ENCODE measurements at regions not wholly inside any gene's neighbourhood (a gene's known extent, or its start where the extent isn't known, plus 50 kb on each side); places are given as distances from the start of the nearest gene placed in this dataset.
"Not testable (repeated sequence)": the region's sequence is repeated elsewhere in the genome, so short reads cannot be mapped to it uniquely, and the experiment has no call there.

DNA sequence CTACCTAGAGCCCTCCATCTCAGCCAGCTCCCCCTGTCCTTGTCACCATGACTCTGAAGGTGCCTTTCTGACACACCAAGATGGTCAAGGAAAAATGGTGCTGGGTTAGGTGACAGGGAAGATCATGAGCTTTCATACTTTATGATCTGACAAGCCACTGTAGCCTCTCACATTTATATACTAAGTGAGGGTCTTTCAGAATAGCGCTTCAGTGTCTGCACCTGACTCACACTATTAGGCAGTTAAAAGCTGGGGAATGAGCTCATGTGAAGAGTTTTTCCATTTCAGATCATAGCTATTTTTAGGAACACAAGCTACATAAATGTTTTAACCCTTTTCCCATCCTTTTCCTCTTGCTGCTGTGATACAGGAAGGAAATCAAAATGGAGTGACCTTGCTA, 101.4 kb downstream of the FAM72C start:
- not testable (repeated sequence) for DNase-seq (ENCODE audit: low read depth, low spot score); H3K4me1 ChIP-seq (ENCODE audit: control insufficient read depth, insufficient read depth, low read length); H3K27ac ChIP-seq (ENCODE audit: low read length); H3K9me3 ChIP-seq (ENCODE audit: control insufficient read depth, insufficient read depth, low read length); H3K36me3 ChIP-seq (ENCODE audit: control insufficient read depth, insufficient read depth, low read length); H3K4me3 ChIP-seq (ENCODE audit: low read length); H3K27me3 ChIP-seq (ENCODE audit: control insufficient read depth, insufficient read depth, low read length)
- whole genome bisulfite sequencing (ENCODE audit: insufficient coverage, insufficient read length), result no CpG with 5 or more reads among the region's 1 CpG

DNA sequence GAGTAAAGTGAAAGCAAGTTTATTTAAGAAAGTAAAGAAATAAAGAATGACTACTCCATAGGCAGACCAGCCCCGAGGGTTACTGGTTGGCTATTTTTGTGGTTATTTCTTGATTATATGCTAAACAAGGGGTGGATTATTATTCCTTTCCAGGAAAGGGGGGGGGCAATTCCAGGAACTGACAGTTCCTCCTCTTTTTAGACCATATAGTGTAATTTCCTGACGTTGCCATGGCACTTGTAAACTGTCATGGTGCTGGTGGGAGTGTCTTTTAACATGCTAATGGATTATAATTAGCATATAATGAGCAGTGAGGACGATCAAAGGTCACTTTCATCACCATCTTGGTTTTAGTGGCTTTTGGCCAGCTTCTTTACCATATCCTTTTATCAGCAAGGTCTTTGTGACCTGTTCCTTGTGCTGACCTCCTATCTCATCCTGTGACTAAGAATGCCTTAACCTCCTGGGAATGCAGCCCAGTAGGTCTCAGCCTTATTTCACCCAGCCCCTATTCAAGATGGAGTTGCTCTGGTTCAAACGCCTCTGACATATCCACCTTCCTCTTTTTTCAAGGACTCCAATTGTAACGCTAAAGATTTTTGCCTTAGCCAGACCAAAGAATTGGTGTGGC, 104.1 kb downstream of the FAM72C start:
- not testable (repeated sequence) for H3K36me3 ChIP-seq (ENCODE audit: control insufficient read depth, insufficient read depth, low read length); DNase-seq (ENCODE audit: low read depth, low spot score); H3K9me3 ChIP-seq (ENCODE audit: control insufficient read depth, insufficient read depth, low read length); H3K27me3 ChIP-seq (ENCODE audit: control insufficient read depth, insufficient read depth, low read length); H3K4me3 ChIP-seq (ENCODE audit: low read length); H3K4me1 ChIP-seq (ENCODE audit: control insufficient read depth, insufficient read depth, low read length); H3K27ac ChIP-seq (ENCODE audit: low read length)
- WGBS (ENCODE audit: insufficient coverage, insufficient read length), result no CpG with 5 or more reads among the region's 5 CpGs

DNA sequence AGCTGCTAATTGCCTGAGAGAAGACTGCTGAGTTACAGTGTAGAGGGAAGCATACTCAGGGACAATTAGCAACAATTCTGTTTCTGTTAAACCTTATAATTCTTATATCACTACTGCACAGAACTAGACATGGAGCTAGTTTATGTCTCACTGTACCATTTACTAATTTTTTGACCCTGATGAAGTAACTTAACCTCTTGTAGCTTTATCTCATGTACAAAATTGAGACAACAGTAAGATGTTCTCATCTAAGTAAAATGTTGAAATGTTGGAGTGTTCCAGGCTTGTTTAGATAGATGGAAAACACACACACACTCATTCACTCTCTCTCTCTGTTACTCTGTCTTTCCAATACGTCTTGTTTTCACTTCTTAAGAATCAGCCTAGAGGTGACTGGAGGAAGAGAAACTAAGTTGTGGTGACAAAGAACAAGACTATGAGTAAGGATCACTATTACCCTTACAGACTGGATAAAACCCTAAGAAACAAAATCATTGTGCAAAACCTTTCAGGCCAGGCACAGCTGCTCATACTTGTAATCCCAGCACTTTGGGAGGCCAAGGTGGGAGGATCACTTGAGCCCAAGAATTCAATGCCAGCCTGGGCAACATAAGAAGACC, 107.8 kb downstream of the FAM72C start:
- not testable (repeated sequence) for H3K27me3 ChIP-seq (ENCODE audit: control insufficient read depth, insufficient read depth, low read length); H3K9me3 ChIP-seq (ENCODE audit: control insufficient read depth, insufficient read depth, low read length); H3K27ac ChIP-seq (ENCODE audit: low read length); H3K36me3 ChIP-seq (ENCODE audit: control insufficient read depth, insufficient read depth, low read length); H3K4me3 ChIP-seq (ENCODE audit: low read length); DNase-seq (ENCODE audit: low read depth, low spot score); H3K4me1 ChIP-seq (ENCODE audit: control insufficient read depth, insufficient read depth, low read length)
- no CpG with 5 or more reads among the region's 1 CpG for WGBS (ENCODE audit: insufficient coverage, insufficient read length)

DNA sequence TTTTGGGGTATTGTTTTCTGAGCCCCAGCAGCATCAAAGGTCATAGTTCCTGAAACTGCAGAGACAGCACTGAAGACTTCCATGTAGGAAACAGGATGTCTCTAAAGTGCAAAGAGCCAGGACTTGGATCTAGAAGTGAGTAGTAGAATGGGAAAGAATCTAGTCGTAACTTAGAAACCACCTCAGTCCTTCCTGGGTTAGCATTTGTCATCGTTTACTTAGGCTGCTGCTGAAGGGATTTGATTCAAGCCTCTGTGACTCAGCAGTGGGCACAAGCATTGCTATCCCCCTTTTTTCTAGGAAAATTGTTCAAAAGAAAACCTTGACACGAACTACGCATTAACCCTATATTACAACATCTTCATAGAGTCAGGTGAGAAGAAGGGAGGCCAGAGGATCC, 109.1 kb downstream of the FAM72C start:
- WGBS (ENCODE audit: insufficient coverage, insufficient read length), result no CpG with 5 or more reads among the region's 4 CpGs
- DNase-seq (ENCODE audit: low read depth, low spot score); H3K27me3 ChIP-seq (ENCODE audit: control insufficient read depth, insufficient read depth, low read length); H3K36me3 ChIP-seq (ENCODE audit: control insufficient read depth, insufficient read depth, low read length); H3K4me3 ChIP-seq (ENCODE audit: low read length); H3K27ac ChIP-seq (ENCODE audit: low read length); H3K4me1 ChIP-seq (ENCODE audit: control insufficient read depth, insufficient read depth, low read length); H3K9me3 ChIP-seq (ENCODE audit: control insufficient read depth, insufficient read depth, low read length): not testable (repeated sequence)

DNA sequence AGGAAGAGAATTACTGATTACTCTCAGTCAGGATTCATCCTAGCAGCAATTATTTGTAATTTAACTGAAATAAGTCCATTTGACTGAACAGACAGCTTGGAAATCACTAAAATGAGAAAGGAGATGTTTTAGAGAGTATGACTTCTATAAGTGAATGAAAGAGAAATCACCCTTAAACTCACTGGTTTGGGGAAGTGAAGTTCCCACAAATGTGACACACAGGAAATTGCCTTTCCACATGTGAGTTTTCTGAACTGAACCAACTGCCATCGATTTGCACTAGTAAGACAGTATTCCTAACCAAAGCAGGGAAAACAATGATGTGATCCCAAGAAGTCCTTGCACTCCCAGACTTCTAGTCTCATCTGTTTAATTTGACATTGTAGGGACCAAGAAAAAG, 110.5 kb downstream of the FAM72C start:
- not testable (repeated sequence) for H3K4me1 ChIP-seq (ENCODE audit: control insufficient read depth, insufficient read depth, low read length); H3K4me3 ChIP-seq (ENCODE audit: low read length); DNase-seq (ENCODE audit: low read depth, low spot score); H3K36me3 ChIP-seq (ENCODE audit: control insufficient read depth, insufficient read depth, low read length); H3K27me3 ChIP-seq (ENCODE audit: control insufficient read depth, insufficient read depth, low read length); H3K9me3 ChIP-seq (ENCODE audit: control insufficient read depth, insufficient read depth, low read length); H3K27ac ChIP-seq (ENCODE audit: low read length)
- WGBS (ENCODE audit: insufficient coverage, insufficient read length), result no CpG with 5 or more reads among the region's 1 CpG

DNA sequence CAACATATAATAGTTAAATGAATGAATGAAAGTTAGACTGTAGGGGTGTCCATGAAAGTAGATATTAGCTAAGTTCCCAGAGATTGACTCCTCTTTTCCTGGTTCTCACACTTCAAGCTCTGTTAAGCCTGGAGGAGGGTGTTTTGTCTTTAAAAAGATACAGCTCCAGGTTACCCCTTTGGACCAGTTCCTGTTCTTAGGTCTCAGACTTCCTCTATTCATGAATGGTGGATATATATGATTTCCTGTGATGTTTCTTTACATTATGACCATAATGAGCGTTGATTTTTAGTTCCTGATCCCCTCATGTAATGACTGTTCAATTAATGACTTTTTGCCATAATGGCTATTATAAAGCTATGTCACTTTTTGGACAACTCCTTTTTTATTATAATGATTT, 115.9 kb downstream of the FAM72C start:
- DNase-seq (ENCODE audit: low read depth, low spot score); H3K27ac ChIP-seq (ENCODE audit: low read length); H3K4me1 ChIP-seq (ENCODE audit: control insufficient read depth, insufficient read depth, low read length); H3K36me3 ChIP-seq (ENCODE audit: control insufficient read depth, insufficient read depth, low read length); H3K4me3 ChIP-seq (ENCODE audit: low read length); H3K27me3 ChIP-seq (ENCODE audit: control insufficient read depth, insufficient read depth, low read length); H3K9me3 ChIP-seq (ENCODE audit: control insufficient read depth, insufficient read depth, low read length): not testable (repeated sequence)
- WGBS (ENCODE audit: insufficient coverage, insufficient read length), result no CpG with 5 or more reads among the region's 1 CpG

DNA sequence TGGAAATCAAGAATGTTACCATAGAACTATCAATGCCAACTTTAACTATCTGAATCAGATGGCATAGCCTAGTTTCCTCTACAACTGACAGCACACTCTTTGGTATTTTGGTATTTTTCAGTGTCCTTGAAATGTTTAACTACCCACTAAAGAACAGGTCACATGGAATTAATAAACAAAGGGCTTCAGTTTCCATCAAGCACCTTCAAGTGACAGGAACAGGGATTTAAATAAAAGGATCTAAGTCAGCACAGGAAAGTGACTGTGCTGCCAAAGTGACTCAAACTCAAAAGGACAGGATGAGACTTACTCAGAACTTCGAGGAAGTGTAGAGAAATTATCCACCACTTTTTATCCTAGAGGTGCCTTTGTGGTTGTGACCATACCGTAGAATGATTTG, 117.7 kb downstream of the FAM72C start:
- WGBS (ENCODE audit: insufficient coverage, insufficient read length), result no CpG with 5 or more reads among the region's 2 CpGs

DNA sequence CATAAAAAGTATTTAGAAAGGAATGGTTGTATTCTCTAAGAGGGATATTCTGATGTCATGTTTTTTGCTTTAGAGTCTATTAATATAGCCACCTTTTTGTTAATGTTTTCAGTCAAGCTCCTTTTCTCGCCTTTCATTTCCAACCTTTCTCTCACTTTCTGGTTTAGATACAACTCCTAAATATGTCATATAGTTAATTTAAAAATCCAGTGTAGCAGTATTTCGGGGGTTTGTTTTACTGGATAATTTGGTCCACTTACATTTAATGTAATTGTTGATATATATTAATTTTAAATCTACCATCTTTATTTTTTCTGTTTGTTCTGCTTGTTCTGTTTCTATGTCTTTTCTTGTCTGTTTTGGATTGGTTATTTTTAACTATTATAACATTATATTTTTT, 121.1 kb downstream of the FAM72C start:
- H3K4me1 ChIP-seq (ENCODE audit: control insufficient read depth, insufficient read depth, low read length); H3K9me3 ChIP-seq (ENCODE audit: control insufficient read depth, insufficient read depth, low read length); H3K36me3 ChIP-seq (ENCODE audit: control insufficient read depth, insufficient read depth, low read length); H3K27ac ChIP-seq (ENCODE audit: low read length); H3K27me3 ChIP-seq (ENCODE audit: control insufficient read depth, insufficient read depth, low read length); H3K4me3 ChIP-seq (ENCODE audit: low read length); DNase-seq (ENCODE audit: low read depth, low spot score): not testable (repeated sequence)
- WGBS (ENCODE audit: insufficient coverage, insufficient read length), result no CpG with 5 or more reads among the region's 2 CpGs

More for the DNA sequence above, 117.7 kb downstream of the FAM72C start:
- H3K9me3 ChIP-seq (ENCODE audit: control insufficient read depth, insufficient read depth, low read length); DNase-seq (ENCODE audit: low read depth, low spot score); H3K4me3 ChIP-seq (ENCODE audit: low read length); H3K27ac ChIP-seq (ENCODE audit: low read length); H3K36me3 ChIP-seq (ENCODE audit: control insufficient read depth, insufficient read depth, low read length); H3K4me1 ChIP-seq (ENCODE audit: control insufficient read depth, insufficient read depth, low read length); H3K27me3 ChIP-seq (ENCODE audit: control insufficient read depth, insufficient read depth, low read length): not testable (repeated sequence)

DNA sequence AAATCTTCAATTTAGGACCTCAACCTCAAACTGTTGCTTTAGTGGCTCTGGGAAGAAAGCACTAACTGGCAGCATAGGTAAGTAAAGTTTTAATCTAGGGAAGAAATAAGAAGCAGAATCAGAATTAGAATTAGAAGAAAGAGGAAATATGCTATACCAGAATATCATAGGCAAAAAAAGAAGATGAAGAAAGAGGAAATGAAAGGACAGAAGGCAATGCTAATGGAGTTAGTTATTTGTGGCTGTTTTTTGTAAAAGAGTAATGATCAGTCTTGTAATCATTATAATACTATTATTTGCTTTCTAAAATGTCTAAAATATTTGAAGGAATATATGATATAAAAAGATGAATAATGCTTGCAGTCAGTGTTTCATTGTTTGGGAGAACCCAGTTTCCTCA, 122.9 kb downstream of the FAM72C start:
- not testable (repeated sequence) for H3K27ac ChIP-seq (ENCODE audit: low read length); H3K4me3 ChIP-seq (ENCODE audit: low read length); DNase-seq (ENCODE audit: low read depth, low spot score); H3K36me3 ChIP-seq (ENCODE audit: control insufficient read depth, insufficient read depth, low read length); H3K9me3 ChIP-seq (ENCODE audit: control insufficient read depth, insufficient read depth, low read length); H3K27me3 ChIP-seq (ENCODE audit: control insufficient read depth, insufficient read depth, low read length); H3K4me1 ChIP-seq (ENCODE audit: control insufficient read depth, insufficient read depth, low read length)

DNA sequence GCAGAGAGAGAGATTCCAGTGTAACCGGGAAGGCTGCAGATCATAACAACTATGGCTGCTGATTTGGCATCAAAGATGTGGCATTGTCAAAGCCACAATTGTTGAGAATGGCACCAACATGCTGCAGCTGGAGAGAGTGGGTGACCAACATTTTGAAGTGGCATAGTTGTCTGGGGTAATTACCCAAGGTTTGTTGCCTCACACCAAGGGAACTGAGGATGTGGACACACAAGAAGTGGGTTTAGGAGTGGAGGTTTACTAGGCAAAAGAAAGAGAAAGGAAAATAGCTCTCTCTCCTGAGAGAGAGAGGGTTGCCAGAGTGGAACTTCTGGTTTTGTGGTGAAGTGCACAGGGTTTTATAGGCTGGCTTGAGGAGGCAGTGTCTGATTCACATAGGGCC, 126.6 kb downstream of the FAM72C start:
- H3K36me3 ChIP-seq (ENCODE audit: control insufficient read depth, insufficient read depth, low read length); H3K27ac ChIP-seq (ENCODE audit: low read length): not testable (repeated sequence)
- WGBS (ENCODE audit: insufficient coverage, insufficient read length), result no CpG with 5 or more reads among the region's 1 CpG

DNA sequence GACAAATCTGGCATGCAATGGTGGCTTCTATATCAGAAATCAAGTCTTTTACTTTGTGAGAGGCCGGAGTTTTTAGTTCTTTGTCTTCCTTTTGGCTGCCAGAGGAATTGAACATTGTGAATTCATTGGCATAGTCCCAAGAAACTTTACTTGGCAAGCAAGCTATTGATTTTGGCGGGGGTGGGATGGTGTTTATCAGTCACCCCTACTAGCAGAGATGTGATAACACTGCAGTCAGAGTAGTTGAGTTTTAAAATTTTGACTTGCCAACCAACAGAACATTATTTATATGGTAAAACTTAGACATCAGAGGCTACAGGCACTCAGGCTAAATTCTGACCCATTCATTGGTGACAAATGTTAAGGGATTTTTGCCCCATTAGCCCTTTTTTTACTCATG, 129.7 kb downstream of the FAM72C start:
- no CpG with 5 or more reads among the region's 2 CpGs for WGBS (ENCODE audit: insufficient coverage, insufficient read length)
- not testable (repeated sequence) for H3K27ac ChIP-seq (ENCODE audit: low read length); H3K4me1 ChIP-seq (ENCODE audit: control insufficient read depth, insufficient read depth, low read length); H3K27me3 ChIP-seq (ENCODE audit: control insufficient read depth, insufficient read depth, low read length); H3K9me3 ChIP-seq (ENCODE audit: control insufficient read depth, insufficient read depth, low read length); DNase-seq (ENCODE audit: low read depth, low spot score); H3K36me3 ChIP-seq (ENCODE audit: control insufficient read depth, insufficient read depth, low read length); H3K4me3 ChIP-seq (ENCODE audit: low read length)

More for the DNA sequence above, 126.6 kb downstream of the FAM72C start:
- not testable (repeated sequence) for H3K9me3 ChIP-seq (ENCODE audit: control insufficient read depth, insufficient read depth, low read length); DNase-seq (ENCODE audit: low read depth, low spot score); H3K4me3 ChIP-seq (ENCODE audit: low read length); H3K4me1 ChIP-seq (ENCODE audit: control insufficient read depth, insufficient read depth, low read length); H3K27me3 ChIP-seq (ENCODE audit: control insufficient read depth, insufficient read depth, low read length)

All from iPS DF 6.9 (cell line).